GM19397 (cell line): ENCODE measurements at regions not wholly inside any gene's neighbourhood (a gene's known extent, or its start where the extent isn't known, plus 50 kb on each side); places are given as distances from the start of the nearest gene placed in this dataset.

Source experiments
- ATAC-seq: cut with Tn5 transposase; IDR thresholded peaks from one replicate; pipeline ENCODE4 v1.9.1; 2021; ENCODE audit warnings: mild to moderate bottlenecking, moderate library complexity; ENCODE audit not compliant: unreplicated experiment

- no peak for ATAC-seq
These were observed 686.8 kb downstream of the ZEB2 start for GRCh38 chr2:143833015-143833660.

GRCh38 chr2:143830476-143830875 lies 689.4 kb downstream of the ZEB2 start:
- no peak for ATAC-seq

GRCh38 chr2:143828763-143829537 lies 691.0 kb downstream of the ZEB2 start:
- no peak for ATAC-seq

GRCh38 chr2:143824791-143825190 lies 695.1 kb downstream of the ZEB2 start:
- no peak for ATAC-seq

GRCh38 chr2:143823876-143824275 lies 694.7 kb downstream of the ARHGAP15 start:
- no peak for ATAC-seq

- no peak for ATAC-seq
These were observed 694.1 kb downstream of the ARHGAP15 start for GRCh38 chr2:143823296-143823695.

GRCh38 chr2:143822736-143823135 lies 693.5 kb downstream of the ARHGAP15 start:
- no peak for ATAC-seq

GRCh38 chr2:143819764-143820163 lies 690.5 kb downstream of the ARHGAP15 start:
- ATAC-seq = no peak

- ATAC-seq = no peak
These were observed 690.0 kb downstream of the ARHGAP15 start for GRCh38 chr2:143819190-143819735.
